ENCODE measurements at regions not wholly inside any gene's neighbourhood (a gene's known extent, or its start where the extent isn't known, plus 50 kb on each side); places are given as distances from the start of the nearest gene placed in this dataset.

- POLR2A ChIA-PET, result no interaction called here
- Mint-ChIP-seq H3K27ac (no peak overlapping the region), H3K4me3 (no peak overlapping the region), H3K9me3 (peaks cover 19% of the 10 kb centered on the region), H3K27me3 (ENCODE audit: low read depth) (no peaks in the 10 kb centered on the region), H3K4me1 (no peaks in the 10 kb centered on the region), H3K36me3 (no peaks in the 10 kb centered on the region)
- DNase-seq (ENCODE audit: low spot score), result no peak
- no peak for TF ChIP-seq ZBTB43 (CRISPR knock-in tag; IDR thresholded peaks at IDR 0.05)
- TF ChIP-seq ZNF396 (CRISPR knock-in tag; IDR thresholded peaks at IDR 0.05; ENCODE audit: borderline replicate concordance), result no peak
- TF ChIP-seq ZNF416 (CRISPR knock-in tag; IDR thresholded peaks at IDR 0.05), result no peak
- TF ChIP-seq ATF1 (CRISPR knock-in tag; IDR thresholded peaks at IDR 0.05), result no peak
- TF ChIP-seq ZNF532 (CRISPR knock-in tag; IDR thresholded peaks at IDR 0.05; ENCODE audit: borderline replicate concordance), result no peak
- TF ChIP-seq CREM (CRISPR knock-in tag; IDR thresholded peaks at IDR 0.05), result no peak
- no peak for TF ChIP-seq ZNF671 (CRISPR knock-in tag; IDR thresholded peaks at IDR 0.05)
- TF ChIP-seq ELF4 (CRISPR knock-in tag; IDR thresholded peaks at IDR 0.05; ENCODE audit: low read depth), result no peak
- no peak for TF ChIP-seq NR1H2 (CRISPR knock-in tag; IDR thresholded peaks at IDR 0.05)
- no peak for TF ChIP-seq PREB (CRISPR knock-in tag; IDR thresholded peaks at IDR 0.05; ENCODE audit: borderline replicate concordance)
- TF ChIP-seq HMGA2 (CRISPR knock-in tag; IDR thresholded peaks at IDR 0.05), result no peak
- no peak for TF ChIP-seq ATF3 (CRISPR knock-in tag; conservative IDR thresholded peaks at IDR 0.05)
- no peak for TF ChIP-seq CTCF (IDR thresholded peaks at IDR 0.05)
- TF ChIP-seq MYBL2 (CRISPR knock-in tag; IDR thresholded peaks at IDR 0.05), result no peak
- no peak for TF ChIP-seq USF2 (CRISPR knock-in tag; IDR thresholded peaks at IDR 0.05)
- TF ChIP-seq TCF7 (CRISPR knock-in tag; IDR thresholded peaks at IDR 0.05; ENCODE audit: low read depth), result no peak
- ATAC-seq, result no peak
- CTCF ChIA-PET, result no interaction called here
Observed at GRCh38 chr12:43145481-43145880, 406.5 kb downstream of the ADAMTS20 start.

GRCh38 chr12:43143278-43143677 is 408.7 kb downstream of the ADAMTS20 start:
- H3K4me3 Mint-ChIP-seq, result no peak overlapping the region
- CTCF ChIA-PET, result no interaction called here
- TF ChIP-seq ZNF121 (CRISPR knock-in tag; IDR thresholded peaks at IDR 0.05) (no peak), ELF4 (CRISPR knock-in tag; IDR thresholded peaks at IDR 0.05; ENCODE audit: low read depth) (no peak), MAX (CRISPR knock-in tag; IDR thresholded peaks at IDR 0.05) (no peak), PRDM15 (CRISPR knock-in tag; IDR thresholded peaks at IDR 0.05) (no peak)

More at GRCh38 chr12:43143278-43143677, 408.7 kb downstream of the ADAMTS20 start:
- Mint-ChIP-seq H3K9me3 (peaks cover 33% of the 10 kb centered on the region), H3K4me1 (no peaks in the 10 kb centered on the region), H3K27me3 (ENCODE audit: low read depth) (no peaks in the 10 kb centered on the region), H3K36me3 (no peaks in the 10 kb centered on the region), H3K27ac (no peak overlapping the region)
- DNase-seq (ENCODE audit: low spot score) (no peak), ATAC-seq (no peak)
- POLR2A ChIA-PET, result no interaction called here

Data from WTC11 (cell line).